Right lobe of liver (tissue), 4 donors: ENCODE measurements at regions not wholly inside any gene's neighbourhood (a gene's known extent, or its start where the extent isn't known, plus 50 kb on each side); places are given as distances from the start of the nearest gene placed in this dataset.

ENCODE experiments used
- CTCF ChIP-seq, 4 donors: fragments of 200-600 bp in 3 of 4; fragments of 450-650 bp in 1 of 4; IDR thresholded peaks; one replicate each; pipeline versions ENCODE4 v1.5.1 to v1.8.0; 2016 to 2022; ENCODE audit warnings: antibody characterized with exemption in 4 of 4, mild to moderate bottlenecking in 2 of 4
- POLR2A ChIP-seq: fragments of 450-650 bp; IDR thresholded peaks from one replicate; pipeline ENCODE4 v1.6.1; 2017; ENCODE audit warnings: antibody characterized with exemption, mild to moderate bottlenecking
- donor health status: DM: no; HTN: no; CAD: no.
- donor health status: DM: no; HTN: no; CAD: no.
- donor health status: DM: no; HTN: yes; CAD: no.

GRCh38 chr5:145407300-145408047, 427.7 kb downstream of the PRELID2 start:
- no peak for TF ChIP-seq POLR2A
- no peak for TF ChIP-seq CTCF (IDR thresholded peaks at IDR 0.05)
